ENCODE measurements at regions not wholly inside any gene's neighbourhood (a gene's known extent, or its start where the extent isn't known, plus 50 kb on each side); places are given as distances from the start of the nearest gene placed in this dataset.

- Mint-ChIP-seq H3K4me3 (no peak overlapping the region), H3K4me1 (no peaks in the 10 kb centered on the region), H3K27me3 (no peaks in the 10 kb centered on the region), H3K9me3 (peaks cover 3 to 11% of the 10 kb centered on the region in 2 donors), H3K27ac (no peak overlapping the region)
- DNase-seq (no peak), ATAC-seq (no peak)
These were observed 292.9 kb upstream of the ZFP64 start for GRCh38 chr20:52484438-52484837.

- H3K4me3 Mint-ChIP-seq: no peak overlapping the region
- no peak overlapping the region for H3K27ac Mint-ChIP-seq
- H3K4me1 Mint-ChIP-seq: no peaks in the 10 kb centered on the region
- peaks cover 6 to 15% of the 10 kb centered on the region in 2 donors for H3K9me3 Mint-ChIP-seq
- no peak for ATAC-seq
- DNase-seq: no peak
- H3K27me3 Mint-ChIP-seq: no peaks in the 10 kb centered on the region
These were observed 291.8 kb upstream of the ZFP64 start for GRCh38 chr20:52483382-52483781.

- H3K4me1 Mint-ChIP-seq: no peaks in the 10 kb centered on the region
- ATAC-seq (no peak), DNase-seq (no peak)
- H3K9me3 Mint-ChIP-seq: peaks cover 6 to 15% of the 10 kb centered on the region in 2 donors
- no peak overlapping the region for H3K27ac Mint-ChIP-seq
- H3K4me3 Mint-ChIP-seq: no peak overlapping the region
- H3K27me3 Mint-ChIP-seq: no peaks in the 10 kb centered on the region
These were observed 290.5 kb upstream of the ZFP64 start for GRCh38 chr20:52482044-52482443.

- ATAC-seq: no peak
- Mint-ChIP-seq H3K4me1 (no peaks in the 10 kb centered on the region), H3K9me3 (peaks cover 6 to 15% of the 10 kb centered on the region in 2 donors), H3K4me3 (no peak overlapping the region), H3K27ac (no peak overlapping the region), H3K27me3 (no peaks in the 10 kb centered on the region)
- no peak for DNase-seq
These were observed 289.9 kb upstream of the ZFP64 start for GRCh38 chr20:52481443-52481842.

- no peaks in the 10 kb centered on the region for H3K4me1 Mint-ChIP-seq
- H3K27me3 Mint-ChIP-seq: no peaks in the 10 kb centered on the region
- peaks cover 6 to 9% of the 10 kb centered on the region in 2 donors for H3K9me3 Mint-ChIP-seq
- DNase-seq (no peak), ATAC-seq (no peak)
- no peak overlapping the region for H3K27ac Mint-ChIP-seq
- no peak overlapping the region for H3K4me3 Mint-ChIP-seq
These were observed 284.6 kb upstream of the ZFP64 start for GRCh38 chr20:52476074-52476750.

DNA sequence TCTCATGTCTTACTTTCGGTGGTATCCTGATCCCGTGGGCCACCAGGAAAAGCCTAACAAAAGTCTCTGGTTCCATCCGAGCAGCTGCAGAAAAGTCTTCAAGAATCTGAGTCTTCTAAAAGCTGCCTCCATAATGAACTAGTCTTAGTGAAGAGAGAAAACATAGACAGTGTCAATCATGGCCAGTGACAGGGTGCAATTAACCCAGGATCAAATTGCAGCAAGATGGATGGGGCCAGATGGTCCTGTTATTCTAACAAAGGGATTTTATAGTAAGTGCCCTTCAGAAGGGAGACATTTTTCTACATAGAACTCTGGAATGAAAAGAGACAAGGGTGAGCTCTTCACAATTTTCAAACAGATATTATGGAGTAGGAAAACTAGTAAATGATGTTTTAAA is 281.6 kb upstream of the ZFP64 start:
- Mint-ChIP-seq H3K27me3 (no peaks in the 10 kb centered on the region), H3K4me3 (no peak overlapping the region), H3K4me1 (no peaks in the 10 kb centered on the region), H3K9me3 (no peaks in the 10 kb centered on the region), H3K27ac (peak overlapping the region in 1 of 2 donors; percentile 59)
- ATAC-seq: no peak
- no peak for DNase-seq

GRCh38 chr20:52470561-52470960 is 279.0 kb upstream of the ZFP64 start:
- Mint-ChIP-seq H3K9me3 (no peaks in the 10 kb centered on the region), H3K4me3 (no peak overlapping the region), H3K27ac (peak overlapping the region in 1 of 2 donors; percentile 9), H3K4me1 (no peaks in the 10 kb centered on the region), H3K27me3 (no peaks in the 10 kb centered on the region)
- ATAC-seq: no peak
- no peak for DNase-seq

DNA sequence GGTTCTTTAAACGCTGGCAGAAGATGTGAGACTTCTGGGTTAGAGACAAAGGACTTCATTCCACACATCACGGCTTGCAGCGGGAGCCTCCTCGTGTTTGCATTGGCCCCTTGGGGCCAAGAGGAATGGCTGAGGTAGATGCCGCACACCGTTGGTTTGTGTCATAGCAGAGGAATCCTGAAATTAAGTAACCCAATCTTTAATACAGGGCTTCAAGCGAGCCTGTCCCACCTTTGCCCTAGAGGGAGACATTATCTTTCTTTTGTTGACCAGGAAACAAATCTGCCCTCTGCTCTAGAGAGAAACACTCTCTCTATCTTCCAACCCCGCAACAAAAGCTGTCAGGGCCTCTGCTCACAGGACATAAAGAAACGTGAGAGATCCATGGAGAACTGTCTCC is 277.5 kb upstream of the ZFP64 start:
- Mint-ChIP-seq H3K27ac (no peak overlapping the region), H3K27me3 (no peaks in the 10 kb centered on the region), H3K4me3 (no peak overlapping the region), H3K9me3 (peaks cover 0 to 14% of the 10 kb centered on the region in 2 donors), H3K4me1 (no peaks in the 10 kb centered on the region)
- no peak for ATAC-seq
- no peak for DNase-seq

- DNase-seq (no peak), ATAC-seq (no peak)
- Mint-ChIP-seq H3K4me3 (no peak overlapping the region), H3K4me1 (no peaks in the 10 kb centered on the region), H3K27ac (no peak overlapping the region), H3K27me3 (no peaks in the 10 kb centered on the region), H3K9me3 (peaks cover 0 to 14% of the 10 kb centered on the region in 2 donors)
These were observed 274.4 kb upstream of the ZFP64 start for GRCh38 chr20:52465991-52466390.

DNA sequence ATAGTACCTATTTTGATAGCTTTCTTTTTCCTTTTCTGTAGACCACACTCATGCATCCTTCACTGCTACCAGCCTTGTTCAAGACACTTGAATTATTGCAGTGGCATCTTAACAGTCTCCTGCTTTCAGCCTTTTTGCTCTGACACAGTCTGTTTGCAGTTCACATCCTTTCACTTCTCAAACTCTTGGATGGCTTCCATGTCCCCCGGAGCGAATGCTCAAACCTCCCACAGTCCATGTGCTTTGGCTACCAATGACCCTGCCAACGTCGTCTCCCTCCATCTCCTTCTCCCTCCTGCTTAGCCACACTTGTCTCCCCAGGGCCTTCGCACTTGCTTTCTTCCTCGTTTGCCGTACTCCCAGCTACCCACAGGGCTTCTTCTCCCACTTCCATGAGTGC is 270.0 kb upstream of the ZFP64 start:
- Mint-ChIP-seq H3K9me3 (peaks cover 0 to 28% of the 10 kb centered on the region in 2 donors), H3K4me1 (no peaks in the 10 kb centered on the region), H3K4me3 (no peak overlapping the region), H3K27ac (peak overlapping the region in 1 of 2 donors; percentile 43), H3K27me3 (no peaks in the 10 kb centered on the region)
- ATAC-seq (no peak), DNase-seq (no peak)

DNA sequence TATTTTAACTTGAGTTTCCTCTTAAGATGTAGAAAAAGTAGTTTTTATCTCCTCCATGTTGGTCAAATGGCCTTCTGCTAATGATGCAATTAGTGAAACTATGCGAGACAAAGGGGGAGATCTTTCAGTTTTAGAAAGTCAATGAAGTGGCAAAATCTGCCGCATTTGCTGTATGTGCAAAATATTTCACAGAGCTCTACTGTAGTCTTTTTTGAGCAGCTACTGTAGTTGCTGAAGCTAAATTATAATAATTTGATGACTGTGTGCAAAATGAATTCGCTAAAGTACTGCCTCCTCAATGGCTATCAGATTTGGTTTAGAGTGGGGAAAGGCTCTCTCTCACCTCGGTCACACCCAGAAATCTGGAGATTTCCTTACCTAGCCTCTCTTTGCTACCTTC is 267.6 kb upstream of the ZFP64 start:
- Mint-ChIP-seq H3K4me3 (no peak overlapping the region), H3K27ac (no peak overlapping the region), H3K4me1 (no peaks in the 10 kb centered on the region), H3K27me3 (no peaks in the 10 kb centered on the region), H3K9me3 (peaks cover 0 to 14% of the 10 kb centered on the region in 2 donors)
- ATAC-seq (no peak), DNase-seq (no peak)

DNA sequence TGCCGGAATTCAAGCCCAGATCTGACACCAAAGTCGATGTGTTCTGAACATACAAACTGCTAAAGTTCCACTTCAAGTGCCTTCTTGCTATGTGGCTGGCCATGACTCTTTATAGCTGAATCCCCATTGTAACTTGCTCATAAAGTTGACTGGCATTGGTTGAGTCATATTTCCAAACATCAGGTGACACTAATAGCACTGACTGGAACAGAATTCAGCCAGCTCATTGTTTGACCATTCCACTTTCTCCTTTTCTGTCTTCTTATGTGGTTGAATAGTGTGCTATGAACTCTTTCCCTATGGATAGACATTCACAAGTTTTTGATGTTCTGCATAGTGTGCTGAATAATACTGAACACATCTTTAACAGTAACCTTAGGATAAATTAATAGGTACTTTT is 266.2 kb upstream of the ZFP64 start:
- no peak for DNase-seq
- Mint-ChIP-seq H3K4me1 (no peaks in the 10 kb centered on the region), H3K9me3 (peaks cover 0 to 14% of the 10 kb centered on the region in 2 donors), H3K27me3 (no peaks in the 10 kb centered on the region), H3K4me3 (no peak overlapping the region), H3K27ac (no peak overlapping the region)
- ATAC-seq: no peak

DNA sequence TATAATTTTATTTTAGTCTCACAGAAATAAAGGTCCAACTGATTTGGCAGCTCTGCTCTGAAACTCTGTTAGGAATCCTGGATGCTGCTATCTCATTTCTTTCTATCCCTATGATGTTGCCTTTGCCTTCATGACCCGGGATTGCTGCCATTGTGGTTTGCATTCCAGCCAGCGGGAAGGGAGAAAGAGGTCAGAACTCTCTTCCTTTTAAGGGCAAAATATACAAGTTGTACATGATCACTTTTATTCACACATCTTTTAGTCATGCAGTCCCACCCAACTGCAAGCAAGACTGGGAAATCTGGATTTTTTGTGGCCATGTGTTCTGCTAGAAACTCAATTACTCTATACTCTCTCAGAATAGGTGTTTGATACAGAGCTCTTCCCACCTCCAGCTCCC is 263.1 kb upstream of the ZFP64 start:
- Mint-ChIP-seq H3K9me3 (peaks cover 0 to 11% of the 10 kb centered on the region in 2 donors), H3K27ac (no peak overlapping the region)
- DNase-seq: no peak

DNA sequence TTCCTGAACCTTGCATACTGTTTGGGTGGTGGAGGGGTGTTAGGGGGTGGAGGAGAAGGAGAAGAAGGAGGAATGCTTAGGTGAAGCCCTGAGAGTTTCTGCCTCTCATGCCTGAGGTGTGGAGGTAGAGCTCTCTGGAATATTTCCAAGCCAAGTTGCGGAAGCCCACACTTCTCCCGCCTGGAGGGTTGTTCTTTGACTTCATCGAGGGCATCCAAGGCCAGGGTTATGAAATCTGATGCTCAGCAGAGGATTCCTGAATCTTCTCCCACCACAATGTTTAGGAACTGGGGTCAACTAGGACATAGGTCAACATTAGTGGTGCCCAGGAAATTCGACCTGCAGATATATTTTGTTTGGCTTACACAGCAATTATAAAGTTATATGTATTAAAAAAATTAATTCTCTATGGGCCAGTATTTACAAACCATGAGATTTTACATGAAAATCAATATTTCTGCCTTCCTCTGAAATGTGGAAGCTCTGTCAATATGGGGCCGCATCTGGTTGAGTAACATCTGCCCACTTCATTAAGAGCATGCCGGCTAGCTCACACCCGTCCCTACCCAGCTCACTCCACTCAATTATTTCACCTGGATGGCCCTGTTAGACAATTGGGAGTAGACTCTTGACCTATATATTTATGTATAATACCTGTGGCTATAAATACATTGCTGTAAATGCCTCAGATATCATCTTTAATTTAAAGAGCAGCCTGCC is 257.1 kb upstream of the ZFP64 start:
- no peak for ATAC-seq
- no peak for DNase-seq
- no peak overlapping the region for H3K4me3 Mint-ChIP-seq
- H3K27ac Mint-ChIP-seq: no peak overlapping the region
- no peaks in the 10 kb centered on the region for H3K27me3 Mint-ChIP-seq
- no peaks in the 10 kb centered on the region for H3K4me1 Mint-ChIP-seq
- no peaks in the 10 kb centered on the region for H3K9me3 Mint-ChIP-seq

More for the DNA sequence above, 263.1 kb upstream of the ZFP64 start:
- no peak overlapping the region for H3K4me3 Mint-ChIP-seq
- H3K27me3 Mint-ChIP-seq: no peaks in the 10 kb centered on the region
- H3K4me1 Mint-ChIP-seq: no peaks in the 10 kb centered on the region
- no peak for ATAC-seq

GRCh38 chr20:52447225-52447551 is 255.6 kb upstream of the ZFP64 start:
- DNase-seq: no peak
- Mint-ChIP-seq H3K9me3 (no peaks in the 10 kb centered on the region), H3K27me3 (no peaks in the 10 kb centered on the region), H3K4me3 (no peak overlapping the region), H3K27ac (no peak overlapping the region), H3K4me1 (no peaks in the 10 kb centered on the region)
- no peak for ATAC-seq

GRCh38 chr20:52446421-52447224 is 255.0 kb upstream of the ZFP64 start:
- no peak overlapping the region for H3K27ac Mint-ChIP-seq
- H3K9me3 Mint-ChIP-seq: no peaks in the 10 kb centered on the region
- H3K27me3 Mint-ChIP-seq: no peaks in the 10 kb centered on the region
- no peak for DNase-seq
- ATAC-seq: no peak
- H3K4me3 Mint-ChIP-seq: no peak overlapping the region
- no peaks in the 10 kb centered on the region for H3K4me1 Mint-ChIP-seq
